HG02852 (cell line): ENCODE measurements at regions not wholly inside any gene's neighbourhood (a gene's known extent, or its start where the extent isn't known, plus 50 kb on each side); places are given as distances from the start of the nearest gene placed in this dataset.

ENCODE experiments used
- ATAC-seq: cut with Tn5 transposase; IDR thresholded peaks from one replicate; pipeline ENCODE4 v1.9.1; 2021; ENCODE audit warnings: mild to moderate bottlenecking, moderate library complexity; ENCODE audit not compliant: unreplicated experiment

DNA sequence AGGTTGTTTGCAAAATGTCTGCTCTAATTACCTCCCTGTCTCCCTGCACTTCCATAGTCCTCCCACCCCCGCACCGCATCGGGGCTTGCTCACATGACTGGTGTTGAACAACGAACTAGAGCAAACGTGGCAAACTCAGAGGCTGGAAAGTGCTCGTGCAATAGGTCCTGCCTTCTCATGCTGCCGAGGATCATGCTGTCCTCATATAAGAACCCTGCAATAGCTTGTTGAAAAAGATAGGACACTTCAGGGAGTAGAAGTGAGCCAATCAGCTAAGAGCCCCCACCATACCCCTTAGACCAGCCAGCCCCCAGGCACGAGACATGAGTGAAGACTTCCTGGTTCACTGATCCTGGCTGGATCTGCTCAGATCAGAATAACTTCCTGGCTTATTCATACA is 219.2 kb downstream of the C6orf118 start:
- ATAC-seq, result no peak

DNA sequence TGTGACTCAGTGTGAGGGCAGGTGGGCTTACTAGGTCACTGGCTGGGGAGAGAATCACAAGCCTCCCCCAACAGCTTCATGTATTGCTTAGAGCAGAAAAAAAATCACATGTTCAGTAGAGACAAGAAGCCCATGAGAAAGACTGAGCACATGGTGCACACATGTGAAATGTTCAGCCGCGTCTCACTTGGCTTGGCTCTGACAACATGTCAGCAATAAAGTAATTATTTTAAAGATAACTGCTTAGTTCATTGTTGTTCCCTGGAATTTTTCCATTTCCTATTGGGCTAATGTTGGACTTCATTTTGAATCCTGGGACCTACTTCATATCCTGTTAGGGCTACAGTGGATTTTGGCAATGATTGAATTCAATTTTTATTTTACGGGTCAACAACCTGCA is 222.6 kb downstream of the C6orf118 start:
- ATAC-seq, result no peak

DNA sequence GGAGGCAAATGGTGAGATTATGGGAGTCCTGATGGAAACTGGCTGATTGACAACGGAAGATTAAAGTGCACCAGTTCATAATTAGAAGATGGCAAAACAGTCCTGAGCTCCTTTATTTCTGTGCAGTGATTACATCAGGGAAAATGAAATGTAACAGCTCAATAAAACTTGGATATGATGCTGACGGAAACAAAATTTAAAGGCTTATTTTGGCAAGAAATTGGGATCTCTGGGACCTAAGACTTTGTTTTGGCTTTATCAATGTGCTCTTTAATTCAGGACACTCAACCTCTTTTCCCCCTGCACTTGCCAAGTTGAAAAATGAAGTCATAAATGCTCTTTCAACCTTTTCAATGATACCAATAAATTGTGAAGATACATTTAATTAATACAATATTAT is 226.8 kb downstream of the C6orf118 start:
- ATAC-seq, result no peak

DNA sequence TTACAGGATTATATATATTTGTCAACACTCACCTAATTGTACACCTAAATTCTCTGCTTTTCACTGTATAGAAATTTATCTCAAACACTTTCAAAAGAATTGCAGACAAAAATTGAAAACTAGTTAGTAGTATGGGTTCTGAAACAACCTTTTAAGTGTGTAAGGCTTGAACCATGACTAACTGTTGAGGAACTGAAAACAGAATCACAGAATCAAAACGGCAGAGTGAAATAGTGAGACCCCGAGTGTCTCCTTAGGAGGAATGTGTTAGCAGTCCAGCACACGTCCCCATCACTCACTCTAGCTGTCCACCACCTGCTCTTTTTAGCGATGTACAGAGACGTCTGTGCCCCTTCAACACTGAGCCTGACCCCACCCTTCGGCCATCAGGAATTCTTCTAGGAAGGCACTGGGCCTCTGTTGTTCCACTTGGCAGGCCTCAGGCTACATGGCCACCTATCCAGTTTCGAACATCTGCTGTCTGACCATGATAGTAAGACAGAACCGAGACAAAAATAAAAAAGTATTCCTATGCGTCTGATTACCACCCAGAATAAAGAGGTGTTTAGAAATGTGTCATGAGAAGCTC is 227.4 kb downstream of the C6orf118 start:
- ATAC-seq, result no peak

DNA sequence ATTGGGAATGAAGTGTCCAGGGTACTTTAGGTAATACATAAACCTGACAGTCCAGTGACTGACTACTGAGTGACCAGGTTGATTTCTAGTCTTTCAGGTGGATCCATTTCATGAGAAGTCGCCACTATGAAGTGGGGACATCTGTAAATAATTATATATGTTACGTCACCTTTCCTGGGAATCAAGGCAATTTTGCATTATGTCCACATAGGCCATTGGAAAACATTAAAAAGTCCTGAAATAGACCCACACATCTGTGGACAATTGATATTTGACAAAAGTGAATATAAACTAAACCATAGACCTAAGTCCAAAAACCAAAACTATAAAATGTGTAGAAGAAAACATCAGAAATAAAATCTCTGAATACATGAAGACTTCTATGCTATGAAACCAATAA is 231.5 kb downstream of the C6orf118 start:
- ATAC-seq, result no peak

GRCh38 chr6:165071906-165072305 is 237.5 kb downstream of the C6orf118 start:
- no peak for ATAC-seq

DNA sequence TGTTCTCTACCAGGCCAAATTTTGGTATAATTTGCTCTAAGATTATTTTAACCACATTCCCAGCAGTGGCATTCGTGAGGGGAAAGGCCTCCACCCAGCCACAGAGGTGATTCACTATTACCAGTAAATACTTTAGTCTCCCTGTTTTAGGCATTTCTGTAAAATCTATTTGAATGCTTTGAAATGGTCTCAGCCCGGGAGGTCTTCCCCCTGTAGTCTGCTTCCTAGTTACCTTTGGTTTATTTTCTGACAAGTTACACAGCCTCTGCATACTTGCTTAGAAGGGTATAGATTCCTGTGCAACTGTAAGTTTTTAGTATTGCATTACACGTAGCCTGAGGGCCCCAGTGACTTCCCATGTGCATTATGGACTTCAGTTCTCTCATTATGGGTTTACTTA is 248.7 kb downstream of the C6orf118 start:
- no peak for ATAC-seq

GRCh38 chr6:165059032-165059431 is 250.4 kb downstream of the C6orf118 start:
- no peak for ATAC-seq

GRCh38 chr6:165056292-165056691 is 253.1 kb downstream of the C6orf118 start:
- ATAC-seq, result no peak

- ATAC-seq, result no peak
These were observed 254.2 kb downstream of the C6orf118 start for GRCh38 chr6:165055231-165055630.

- ATAC-seq, result no peak
These were observed 256.6 kb downstream of the C6orf118 start for GRCh38 chr6:165052561-165053480.

GRCh38 chr6:165049362-165049761 is 260.0 kb downstream of the C6orf118 start:
- no peak for ATAC-seq

- no peak for ATAC-seq
These were observed 261.5 kb downstream of the C6orf118 start for GRCh38 chr6:165047952-165048351.

GRCh38 chr6:165045631-165046030 is 263.8 kb downstream of the C6orf118 start:
- ATAC-seq, result no peak

DNA sequence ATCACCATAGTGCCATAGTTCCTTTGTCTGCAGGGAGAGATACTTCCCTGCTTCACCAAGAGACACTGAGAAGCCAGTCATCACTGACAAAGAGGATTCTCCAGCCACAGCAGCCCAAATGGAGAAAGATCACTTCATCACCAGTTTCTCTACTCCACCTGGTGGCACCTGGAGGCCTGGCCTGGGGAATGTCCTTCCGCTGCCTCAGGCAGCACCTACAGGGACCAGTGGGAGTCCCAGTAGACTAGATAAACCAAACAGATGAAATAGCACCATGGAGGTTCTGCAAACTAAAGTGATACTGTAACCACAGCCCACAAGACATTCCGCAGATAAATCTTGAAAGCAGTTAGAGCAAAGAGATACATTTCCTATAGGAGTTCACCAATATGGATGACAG is 266.5 kb downstream of the C6orf118 start:
- no peak for ATAC-seq

DNA sequence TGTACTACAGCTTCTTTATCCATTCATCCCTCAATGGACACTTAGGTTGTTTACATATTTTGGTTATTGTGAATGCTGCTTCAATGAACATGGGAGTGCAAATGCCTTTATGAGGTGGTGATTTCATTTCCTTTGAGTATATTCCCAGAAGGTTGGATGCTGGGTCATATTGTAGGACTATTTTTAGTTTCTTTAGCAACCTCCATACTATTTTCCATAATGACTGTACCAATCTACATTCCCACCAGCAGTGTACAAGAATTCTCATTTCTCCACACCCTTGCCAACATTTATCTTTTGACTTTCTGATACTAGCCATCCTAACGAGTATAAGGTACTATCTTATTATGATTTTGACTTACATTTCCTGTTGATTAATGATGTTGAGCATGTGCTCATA is 269.0 kb downstream of the C6orf118 start:
- no peak for ATAC-seq

- ATAC-seq, result no peak
These were observed 275.1 kb downstream of the C6orf118 start for GRCh38 chr6:165034271-165034741.

GRCh38 chr6:165031502-165031901 is 277.9 kb downstream of the C6orf118 start:
- ATAC-seq, result no peak

- no peak for ATAC-seq
These were observed 284.4 kb downstream of the C6orf118 start for GRCh38 chr6:165025040-165025439.

DNA sequence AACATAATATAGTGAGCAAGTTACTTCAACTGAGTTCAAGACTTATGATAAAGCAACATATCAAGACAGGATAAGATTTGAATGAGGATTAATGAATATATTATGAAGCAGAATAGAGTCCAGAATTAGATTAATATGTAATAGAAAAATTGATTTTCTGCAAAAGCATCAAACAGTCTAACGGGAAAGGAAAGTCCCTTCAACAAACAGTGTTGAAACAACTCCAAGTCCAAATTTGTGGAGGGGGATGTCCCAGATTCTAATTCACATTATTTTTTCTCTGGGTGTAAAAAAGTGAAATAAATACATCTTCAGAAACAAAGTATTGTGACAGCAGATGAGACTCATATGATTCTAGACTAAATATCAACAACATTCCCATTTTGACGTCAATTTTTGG is 289.7 kb downstream of the C6orf118 start:
- no peak for ATAC-seq

- ATAC-seq, result no peak
These were observed 293.7 kb downstream of the C6orf118 start for GRCh38 chr6:165015676-165016075.

- no peak for ATAC-seq
These were observed 295.7 kb downstream of the C6orf118 start for GRCh38 chr6:165013701-165014100.
